Loucy (cell line): ENCODE measurements at regions not wholly inside any gene's neighbourhood (a gene's known extent, or its start where the extent isn't known, plus 50 kb on each side); places are given as distances from the start of the nearest gene placed in this dataset.

Experiments
- EZH2phosphoT487 ChIP-seq: fragments of 200-600 bp; IDR thresholded peaks from 2 replicates; pipeline ENCODE4 v1.6.1; 2018; ENCODE audit warnings: antibody characterized with exemption, mild to moderate bottlenecking, moderate library complexity, borderline replicate concordance
- TF ChIP-seq, protein P1 (sequence below): fragments of 200-600 bp; sonication (generic); conservative IDR thresholded peaks from 2 replicates; pipeline ENCODE4 v1.5.1; 2014; ENCODE audit warnings: mild to moderate bottlenecking, antibody characterized with exemption, low read length

GRCh38 chr6:19298421-19298820 lies 538.7 kb upstream of the ID4 start:
- TF ChIP-seq, protein P1, sequence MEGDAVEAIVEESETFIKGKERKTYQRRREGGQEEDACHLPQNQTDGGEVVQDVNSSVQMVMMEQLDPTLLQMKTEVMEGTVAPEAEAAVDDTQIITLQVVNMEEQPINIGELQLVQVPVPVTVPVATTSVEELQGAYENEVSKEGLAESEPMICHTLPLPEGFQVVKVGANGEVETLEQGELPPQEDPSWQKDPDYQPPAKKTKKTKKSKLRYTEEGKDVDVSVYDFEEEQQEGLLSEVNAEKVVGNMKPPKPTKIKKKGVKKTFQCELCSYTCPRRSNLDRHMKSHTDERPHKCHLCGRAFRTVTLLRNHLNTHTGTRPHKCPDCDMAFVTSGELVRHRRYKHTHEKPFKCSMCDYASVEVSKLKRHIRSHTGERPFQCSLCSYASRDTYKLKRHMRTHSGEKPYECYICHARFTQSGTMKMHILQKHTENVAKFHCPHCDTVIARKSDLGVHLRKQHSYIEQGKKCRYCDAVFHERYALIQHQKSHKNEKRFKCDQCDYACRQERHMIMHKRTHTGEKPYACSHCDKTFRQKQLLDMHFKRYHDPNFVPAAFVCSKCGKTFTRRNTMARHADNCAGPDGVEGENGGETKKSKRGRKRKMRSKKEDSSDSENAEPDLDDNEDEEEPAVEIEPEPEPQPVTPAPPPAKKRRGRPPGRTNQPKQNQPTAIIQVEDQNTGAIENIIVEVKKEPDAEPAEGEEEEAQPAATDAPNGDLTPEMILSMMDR: no peak
- no peak for TF ChIP-seq EZH2phosphoT487
